Fibroblast of mammary gland (primary cell): ENCODE measurements at regions not wholly inside any gene's neighbourhood (a gene's known extent, or its start where the extent isn't known, plus 50 kb on each side); places are given as distances from the start of the nearest gene placed in this dataset.
"Not testable (repeated sequence)": the region's sequence is repeated elsewhere in the genome, so short reads cannot be mapped to it uniquely, and the experiment has no call there.

Experiments used
- DNase-seq: peaks from one replicate; pipeline ENCODE4 v3.0.0-alpha.2; 2010; ENCODE audit warnings: low read depth
- H3K4me3 ChIP-seq: 2 replicates; pipeline ENCODE4 v1.5.1; 2011; ENCODE audit warnings: low read depth, mild to moderate bottlenecking, low read length, moderate library complexity; ENCODE audit not compliant: control insufficient read depth
- TF ChIP-seq, protein P1 (sequence below): conservative IDR thresholded peaks from 2 replicates; pipeline ENCODE4 v1.5.1; 2011; ENCODE audit warnings: low read depth, low read length, inconsistent platforms; ENCODE audit not compliant: control insufficient read depth, insufficient read depth

DNA sequence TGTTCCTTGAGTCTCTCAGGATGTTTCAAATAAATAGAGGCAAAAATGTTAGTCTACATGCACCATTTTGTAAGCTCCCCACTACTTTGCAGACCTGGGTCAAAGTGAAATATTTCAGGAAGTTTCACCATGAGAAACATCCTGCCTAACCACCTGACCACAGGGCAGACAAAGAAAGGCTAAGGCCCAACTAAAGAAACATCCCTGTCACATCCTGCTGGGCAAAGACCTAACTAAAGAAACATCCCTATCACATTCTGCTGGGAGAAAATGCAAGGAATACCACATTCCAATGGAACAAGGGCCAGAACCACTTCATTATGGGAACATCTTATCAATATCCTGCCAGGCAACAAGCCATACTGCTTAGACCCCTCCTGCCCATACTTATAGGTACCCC, 1303.4 kb downstream of the TECRL start:
- DNase-seq, result no peak
- no peak overlapping the region for H3K4me3 ChIP-seq
- TF ChIP-seq, protein P1, sequence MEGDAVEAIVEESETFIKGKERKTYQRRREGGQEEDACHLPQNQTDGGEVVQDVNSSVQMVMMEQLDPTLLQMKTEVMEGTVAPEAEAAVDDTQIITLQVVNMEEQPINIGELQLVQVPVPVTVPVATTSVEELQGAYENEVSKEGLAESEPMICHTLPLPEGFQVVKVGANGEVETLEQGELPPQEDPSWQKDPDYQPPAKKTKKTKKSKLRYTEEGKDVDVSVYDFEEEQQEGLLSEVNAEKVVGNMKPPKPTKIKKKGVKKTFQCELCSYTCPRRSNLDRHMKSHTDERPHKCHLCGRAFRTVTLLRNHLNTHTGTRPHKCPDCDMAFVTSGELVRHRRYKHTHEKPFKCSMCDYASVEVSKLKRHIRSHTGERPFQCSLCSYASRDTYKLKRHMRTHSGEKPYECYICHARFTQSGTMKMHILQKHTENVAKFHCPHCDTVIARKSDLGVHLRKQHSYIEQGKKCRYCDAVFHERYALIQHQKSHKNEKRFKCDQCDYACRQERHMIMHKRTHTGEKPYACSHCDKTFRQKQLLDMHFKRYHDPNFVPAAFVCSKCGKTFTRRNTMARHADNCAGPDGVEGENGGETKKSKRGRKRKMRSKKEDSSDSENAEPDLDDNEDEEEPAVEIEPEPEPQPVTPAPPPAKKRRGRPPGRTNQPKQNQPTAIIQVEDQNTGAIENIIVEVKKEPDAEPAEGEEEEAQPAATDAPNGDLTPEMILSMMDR, result no peak

DNA sequence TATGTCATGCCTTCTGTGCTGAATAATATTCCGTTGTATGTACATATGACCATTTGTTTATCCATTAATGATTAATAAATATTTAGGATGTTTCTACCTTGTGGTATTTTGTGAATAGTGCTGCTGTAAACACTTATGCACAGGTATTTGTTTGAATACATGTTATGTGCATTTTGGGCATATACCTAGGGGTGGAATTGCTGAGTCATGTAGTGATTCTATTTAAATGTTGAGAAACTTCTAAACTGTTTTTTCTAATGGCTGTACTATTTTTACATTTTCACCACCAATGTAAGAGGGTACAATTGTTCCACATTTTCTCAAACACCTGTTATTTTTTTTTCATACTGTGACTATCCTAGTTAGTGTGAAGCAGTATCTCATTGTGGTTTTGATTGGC, 1318.6 kb downstream of the TECRL start:
- no peak overlapping the region for H3K4me3 ChIP-seq
- DNase-seq, result no peak
- TF ChIP-seq, protein P1, result no peak

DNA sequence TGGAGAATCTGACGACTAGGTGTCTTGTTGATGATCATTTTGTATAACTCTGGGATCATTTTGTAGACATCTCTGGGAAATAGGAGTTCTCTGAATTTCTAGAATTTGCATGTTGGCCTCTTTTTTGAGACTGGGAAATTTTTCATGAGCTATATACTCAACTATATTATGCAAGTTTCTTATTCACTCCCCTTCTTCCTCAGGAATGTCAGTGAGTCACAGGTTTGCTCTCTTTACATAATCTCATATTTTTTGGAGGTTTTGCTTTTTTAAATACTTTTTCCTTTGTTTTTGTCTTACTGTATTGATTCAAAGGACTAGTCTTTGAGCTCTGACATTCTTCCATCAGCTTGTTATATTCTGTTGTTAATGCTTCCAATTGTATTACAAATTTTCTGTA, 1324.2 kb downstream of the TECRL start:
- TF ChIP-seq, protein P1, result no peak
- no peak overlapping the region for H3K4me3 ChIP-seq
- no peak for DNase-seq

DNA sequence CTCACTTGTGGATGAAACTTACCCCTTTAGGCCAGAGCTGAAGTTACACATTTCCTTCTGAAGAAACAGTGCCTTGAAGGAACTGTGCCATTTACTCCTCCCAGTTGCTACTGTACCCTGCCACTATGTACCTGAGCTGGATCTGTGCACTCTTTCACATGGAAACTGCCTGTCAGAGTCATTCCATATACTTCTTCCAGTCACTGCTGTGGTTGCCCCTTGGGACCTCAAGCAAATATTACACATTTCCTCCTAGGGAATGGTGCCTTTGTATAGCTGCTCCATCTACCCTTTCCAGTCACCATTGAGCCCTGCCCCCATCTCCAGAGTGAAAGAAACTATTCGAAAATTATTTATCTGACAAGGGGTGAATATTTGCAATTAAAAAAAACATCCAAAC, 1328.3 kb downstream of the TECRL start:
- TF ChIP-seq, protein P1, result no peak
- H3K4me3 ChIP-seq, result no peak overlapping the region
- DNase-seq, result no peak

DNA sequence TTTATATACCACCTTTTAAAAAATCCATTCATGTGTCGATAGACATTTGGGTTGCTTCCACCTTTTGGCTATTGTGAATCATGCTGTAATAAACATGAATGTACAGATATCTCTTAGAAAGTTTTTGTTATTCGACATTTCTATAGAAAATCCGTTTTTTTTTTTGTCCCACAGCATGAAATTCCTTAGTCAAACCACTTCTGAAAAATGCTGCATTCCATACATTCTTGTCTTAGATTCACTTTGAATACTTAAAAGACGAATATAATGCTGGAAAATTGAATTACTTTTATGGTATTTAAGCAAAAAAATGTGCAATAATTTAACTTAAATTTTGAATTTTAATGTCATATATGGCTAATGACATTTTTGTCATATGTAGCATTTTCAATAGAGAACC, 1345.5 kb downstream of the TECRL start:
- TF ChIP-seq, protein P1, result no peak
- DNase-seq, result no peak
- no peak overlapping the region for H3K4me3 ChIP-seq

DNA sequence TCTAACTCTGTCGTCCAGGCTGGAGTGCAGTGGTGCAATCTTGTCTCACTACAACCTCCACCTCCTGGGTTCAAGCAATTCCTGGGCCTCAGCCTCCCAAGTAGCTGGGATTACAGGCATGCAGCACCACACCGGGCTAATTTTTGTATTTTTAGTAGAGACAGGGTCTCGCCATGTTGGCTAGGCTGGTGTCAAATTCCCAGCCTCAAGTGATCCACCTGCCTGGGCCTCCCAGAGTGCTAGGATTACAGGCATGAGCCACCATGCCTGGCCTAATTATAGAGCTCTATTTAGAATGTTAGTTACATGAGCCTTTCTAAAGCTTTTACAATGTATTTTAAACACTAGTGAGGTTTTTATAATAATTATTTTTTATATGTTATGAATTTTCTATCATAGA, 1346.4 kb downstream of the TECRL start:
- not testable (repeated sequence) for H3K4me3 ChIP-seq, DNase-seq

DNA sequence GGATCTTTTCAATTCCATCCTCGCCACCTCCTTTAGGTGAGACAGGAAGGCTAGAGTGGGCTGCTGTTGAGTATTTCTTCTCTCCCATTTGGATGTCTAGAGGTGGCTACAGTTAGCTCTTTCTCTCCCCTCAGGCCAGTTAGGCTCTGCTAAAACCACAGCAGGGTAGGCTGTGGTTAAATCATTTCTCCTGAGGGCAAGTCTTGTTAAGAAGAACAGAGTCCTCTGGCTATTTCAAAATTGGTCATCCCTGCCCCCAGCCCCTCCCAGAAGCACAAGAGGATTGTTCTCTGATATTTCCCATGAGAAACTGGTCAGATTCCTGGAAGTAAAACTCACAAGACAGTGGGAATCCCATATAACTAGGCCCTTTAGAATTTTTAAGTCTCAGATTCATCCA, 1359.5 kb downstream of the TECRL start:
- H3K4me3 ChIP-seq, result no peak overlapping the region
- TF ChIP-seq, protein P1, result no peak
- DNase-seq, result no peak

DNA sequence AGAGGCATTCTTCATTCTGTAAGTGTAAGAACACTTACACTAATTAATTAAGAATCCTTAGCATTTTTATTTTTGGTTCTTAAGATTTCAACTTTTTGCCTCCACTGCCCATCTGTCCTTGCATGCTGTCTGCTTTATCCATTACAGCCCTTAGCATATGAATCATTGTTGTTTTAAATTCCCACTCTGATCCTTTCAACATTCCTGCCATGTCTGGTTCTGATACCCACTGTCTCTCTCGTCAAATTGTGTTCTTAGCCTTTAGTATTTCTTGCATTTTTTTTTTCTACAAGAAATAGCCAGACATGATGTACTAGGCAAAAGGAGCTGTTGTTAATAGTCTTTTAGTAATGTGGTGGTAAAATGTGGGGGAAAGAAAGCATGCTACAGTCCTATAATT, 1360.0 kb downstream of the TECRL start:
- no peak for DNase-seq
- TF ChIP-seq, protein P1, result no peak
- no peak overlapping the region for H3K4me3 ChIP-seq
